Coronary artery (tissue), 2 donors: ENCODE measurements at regions not wholly inside any gene's neighbourhood (a gene's known extent, or its start where the extent isn't known, plus 50 kb on each side); places are given as distances from the start of the nearest gene placed in this dataset.

Experiments used
- DNase-seq: peaks from one replicate; pipeline ENCODE4 v3.0.0-alpha.2; 2017; ENCODE audit warnings: low spot score
- H3K27ac ChIP-seq, 2 donors: fragments of 200-600 bp; sonication (generic); one replicate each; pipeline ENCODE4 v1.5.1; 2016 to 2019
- H3K4me3 ChIP-seq: fragments of 200-600 bp; sonication (generic); 2 replicates; pipeline ENCODE4 v1.5.1; 2016; ENCODE audit warnings: mild to moderate bottlenecking, moderate library complexity
- CTCF ChIP-seq: fragments of 200-600 bp; sonication (generic); IDR thresholded peaks from one replicate; pipeline ENCODE4 v1.5.1; 2019; ENCODE audit warnings: antibody characterized with exemption

DNA sequence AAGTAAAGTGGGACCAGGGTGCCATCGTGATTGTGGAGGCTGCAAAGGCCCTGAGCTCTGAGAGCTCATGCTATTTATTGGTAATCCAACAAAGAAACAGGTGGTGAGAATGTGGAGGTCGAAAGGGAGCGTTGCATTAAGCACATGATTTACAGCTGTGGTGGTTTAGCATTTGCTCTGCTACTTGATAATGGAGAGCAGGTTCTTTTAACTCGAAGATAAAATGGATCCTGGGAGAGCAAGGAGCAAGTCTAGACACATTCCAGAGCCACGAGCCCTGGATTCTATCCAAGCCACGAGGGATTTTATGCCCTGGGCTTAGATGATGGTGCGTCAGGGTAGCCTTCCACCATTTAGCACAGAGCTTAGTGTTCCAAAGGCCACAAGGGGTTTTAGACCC, 1710.1 kb upstream of the CDH9 start:
- Histone ChIP-seq H3K27ac (no peak overlapping the region), H3K4me3 (no peak overlapping the region)
- no peak for DNase-seq
- no peak for TF ChIP-seq CTCF

DNA sequence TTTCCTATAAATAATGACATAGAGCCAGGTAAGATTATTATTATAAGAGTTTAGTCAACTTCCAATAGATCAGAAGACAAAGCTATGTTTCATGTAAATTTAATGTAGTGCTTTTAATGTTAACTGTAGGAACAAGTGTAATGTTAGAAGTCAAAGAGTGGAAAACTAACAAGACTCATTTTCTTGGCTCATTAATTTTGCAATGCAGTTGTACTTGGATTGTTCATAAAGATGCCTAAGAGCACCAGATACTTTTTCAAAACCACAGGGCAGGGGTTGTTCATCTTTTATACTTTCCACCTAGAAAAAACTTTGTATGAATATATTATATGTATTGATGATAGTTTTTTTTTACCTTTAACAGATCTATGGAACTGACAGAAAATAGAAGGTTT, 1705.3 kb upstream of the CDH9 start:
- Histone ChIP-seq H3K27ac (no peak overlapping the region), H3K4me3 (no peak overlapping the region)
- no peak for DNase-seq
- no peak for TF ChIP-seq CTCF

- Histone ChIP-seq H3K4me3 (no peak overlapping the region), H3K27ac (no peak overlapping the region)
- DNase-seq: no peak
- TF ChIP-seq CTCF: no peak
These were observed 1704.8 kb upstream of the CDH9 start for GRCh38 chr5:28743025-28743715.

DNA sequence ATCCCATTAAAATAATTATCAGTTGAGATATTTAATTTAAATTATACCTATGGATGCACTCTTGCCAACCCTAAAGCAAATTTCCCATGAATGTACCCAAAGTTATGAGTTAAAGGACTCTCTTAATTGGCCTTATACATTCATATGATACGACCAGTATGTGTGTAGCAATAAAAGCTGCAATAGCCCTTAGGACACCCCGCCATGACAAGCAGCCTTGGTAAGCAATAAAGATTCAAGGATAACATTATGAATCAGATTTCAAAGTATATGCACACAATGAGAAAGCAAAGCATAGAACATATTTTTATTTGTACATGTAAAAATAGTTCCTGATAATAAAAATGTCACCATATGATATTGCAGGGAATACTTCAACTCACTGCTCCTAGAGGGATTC, 1699.3 kb upstream of the CDH9 start:
- DNase-seq: no peak
- no peak for TF ChIP-seq CTCF
- H3K4me3 ChIP-seq: no peak overlapping the region
- H3K27ac ChIP-seq: no peak overlapping the region

DNA sequence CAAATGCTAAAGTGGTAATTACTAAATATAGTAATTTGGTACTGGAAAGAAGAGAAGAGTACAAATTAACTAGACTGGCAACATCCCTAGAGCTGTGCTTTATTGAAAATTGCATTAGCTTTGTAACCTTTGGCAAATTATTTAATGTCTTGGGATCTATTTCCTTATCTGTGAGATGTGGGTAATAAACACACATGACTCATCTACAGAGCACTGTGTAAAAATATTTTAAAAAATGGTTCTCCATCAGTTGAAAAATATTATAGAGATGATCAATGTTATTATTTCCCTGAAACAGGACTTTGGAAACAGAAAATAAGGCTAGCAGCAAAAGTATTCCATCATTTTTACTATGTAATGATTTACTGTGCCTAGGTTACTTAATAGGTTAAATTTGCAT, 1698.8 kb upstream of the CDH9 start:
- no peak overlapping the region for H3K4me3 ChIP-seq
- H3K27ac ChIP-seq: no peak overlapping the region
- TF ChIP-seq CTCF: no peak
- no peak for DNase-seq

- no peak overlapping the region for H3K27ac ChIP-seq
- no peak for TF ChIP-seq CTCF
- DNase-seq: no peak
- no peak overlapping the region for H3K4me3 ChIP-seq
These were observed 1696.0 kb upstream of the CDH9 start for GRCh38 chr5:28734396-28734795.

DNA sequence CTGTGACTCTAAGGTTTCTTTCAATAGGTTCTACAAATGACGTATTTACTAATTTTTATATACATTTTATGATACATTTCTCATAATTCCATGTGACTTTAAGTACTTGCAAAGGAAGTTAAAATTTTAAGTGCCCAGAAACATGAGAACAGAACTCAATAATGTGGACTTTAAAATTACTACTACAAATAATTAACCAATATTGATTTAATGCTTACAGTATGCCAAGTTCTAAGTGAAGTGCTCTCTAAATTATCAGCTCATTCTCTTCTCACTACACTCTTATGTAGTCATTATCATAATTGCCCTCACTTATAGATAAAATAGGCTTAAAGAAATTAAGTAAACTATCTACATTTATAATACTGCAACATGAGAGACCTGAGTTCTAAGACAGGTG, 1690.7 kb upstream of the CDH9 start:
- Histone ChIP-seq H3K4me3 (no peak overlapping the region), H3K27ac (no peak overlapping the region)
- no peak for DNase-seq
- TF ChIP-seq CTCF: no peak
